Body of pancreas (tissue), 4 donors: ENCODE measurements at regions not wholly inside any gene's neighbourhood (a gene's known extent, or its start where the extent isn't known, plus 50 kb on each side); places are given as distances from the start of the nearest gene placed in this dataset.

Source experiments
- POLR2A ChIP-seq, 3 donors: fragments of 450-650 bp; IDR thresholded peaks; one replicate each; pipeline ENCODE4 v1.6.1; 2016; ENCODE audit warnings: antibody characterized with exemption in 3 of 3, mild to moderate bottlenecking in 2 of 3
- TF ChIP-seq, protein P1 (sequence below), 7 experiments: fragments of 450-650 bp in 4 of 7; fragments of 200-600 bp in 3 of 7; sonication (generic) in 3 of 7; IDR thresholded peaks; one replicate each; pipeline ENCODE4 v1.5.1; 2016 to 2019; ENCODE audit warnings: antibody characterized with exemption in 7 of 7

DNA sequence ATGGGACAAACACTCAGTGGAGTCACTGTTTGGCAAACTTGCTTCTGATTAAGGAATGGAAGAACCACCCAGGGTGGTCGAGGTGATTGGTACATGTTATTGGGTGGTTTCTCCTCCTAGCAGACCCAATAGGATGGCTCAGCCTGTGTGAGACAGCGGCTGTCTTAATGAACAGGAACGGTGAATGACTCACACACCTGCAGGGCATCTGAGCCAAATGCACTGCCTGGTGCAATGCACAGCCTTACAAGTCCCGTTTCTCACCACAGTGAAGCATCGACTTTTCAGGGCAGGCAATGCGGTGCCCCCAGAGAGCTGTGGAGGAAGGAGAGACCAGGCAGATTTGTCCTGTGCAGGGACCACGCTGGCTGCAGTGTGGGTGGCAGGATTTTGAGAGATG lies 238.5 kb downstream of the FGF9 start:
- TF ChIP-seq POLR2A (IDR thresholded peaks at IDR 0.05) = no peak
- TF ChIP-seq, protein P1, sequence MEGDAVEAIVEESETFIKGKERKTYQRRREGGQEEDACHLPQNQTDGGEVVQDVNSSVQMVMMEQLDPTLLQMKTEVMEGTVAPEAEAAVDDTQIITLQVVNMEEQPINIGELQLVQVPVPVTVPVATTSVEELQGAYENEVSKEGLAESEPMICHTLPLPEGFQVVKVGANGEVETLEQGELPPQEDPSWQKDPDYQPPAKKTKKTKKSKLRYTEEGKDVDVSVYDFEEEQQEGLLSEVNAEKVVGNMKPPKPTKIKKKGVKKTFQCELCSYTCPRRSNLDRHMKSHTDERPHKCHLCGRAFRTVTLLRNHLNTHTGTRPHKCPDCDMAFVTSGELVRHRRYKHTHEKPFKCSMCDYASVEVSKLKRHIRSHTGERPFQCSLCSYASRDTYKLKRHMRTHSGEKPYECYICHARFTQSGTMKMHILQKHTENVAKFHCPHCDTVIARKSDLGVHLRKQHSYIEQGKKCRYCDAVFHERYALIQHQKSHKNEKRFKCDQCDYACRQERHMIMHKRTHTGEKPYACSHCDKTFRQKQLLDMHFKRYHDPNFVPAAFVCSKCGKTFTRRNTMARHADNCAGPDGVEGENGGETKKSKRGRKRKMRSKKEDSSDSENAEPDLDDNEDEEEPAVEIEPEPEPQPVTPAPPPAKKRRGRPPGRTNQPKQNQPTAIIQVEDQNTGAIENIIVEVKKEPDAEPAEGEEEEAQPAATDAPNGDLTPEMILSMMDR (IDR thresholded peaks at IDR 0.05) = no peak
